Trophoblast cell (in vitro differentiated cells and primary cell): ENCODE measurements at regions not wholly inside any gene's neighbourhood (a gene's known extent, or its start where the extent isn't known, plus 50 kb on each side); places are given as distances from the start of the nearest gene placed in this dataset.
A peak's percentile ranks its signal among the peaks of the same experiment; 100 is the strongest.
"Not testable (repeated sequence)": the region's sequence is repeated elsewhere in the genome, so short reads cannot be mapped to it uniquely, and the experiment has no call there.

ENCODE experiments used
- DNase-seq, 2 donors: peaks; one replicate each; pipeline ENCODE4 v3.0.0-alpha.2; 2016
- H2AFZ ChIP-seq: 2 replicates; pipeline ENCODE4 v1.6.1; 2013; ENCODE audit warnings: low read length, moderate library complexity, mild to moderate bottlenecking; ENCODE audit not compliant: insufficient read depth, poor library complexity
- H2AK5ac ChIP-seq: 2 replicates; pipeline ENCODE4 v1.6.1; 2013; ENCODE audit warnings: mild to moderate bottlenecking, low read length
- H2BK120ac ChIP-seq: 2 replicates; pipeline ENCODE4 v1.6.1; 2013; ENCODE audit warnings: low read length, mild to moderate bottlenecking, moderate library complexity; ENCODE audit not compliant: insufficient read depth, poor library complexity
- H2BK12ac ChIP-seq: 2 replicates; pipeline ENCODE4 v1.6.1; 2013; ENCODE audit warnings: mild to moderate bottlenecking, low read length, moderate library complexity
- H2BK5ac ChIP-seq: 2 replicates; pipeline ENCODE4 v1.6.1; 2013; ENCODE audit warnings: low read length, low read depth, moderate library complexity, mild to moderate bottlenecking; ENCODE audit not compliant: poor library complexity
- H3K14ac ChIP-seq: 2 replicates; pipeline ENCODE4 v1.6.1; 2013; ENCODE audit warnings: mild to moderate bottlenecking, low read length
- H3K18ac ChIP-seq: 2 replicates; pipeline ENCODE4 v1.6.1; 2013; ENCODE audit warnings: mild to moderate bottlenecking, low read length
- H3K23ac ChIP-seq: 2 replicates; pipeline ENCODE4 v1.6.1; 2013; ENCODE audit warnings: low read length
- H3K27ac ChIP-seq: 2 replicates; pipeline ENCODE4 v1.5.1; 2013; ENCODE audit warnings: low read depth, mild to moderate bottlenecking, inconsistent platforms, low read length, moderate library complexity
- H3K27me3 ChIP-seq: 2 replicates; pipeline ENCODE4 v1.6.1; 2013; ENCODE audit warnings: inconsistent platforms, mild to moderate bottlenecking, low read length, moderate library complexity; ENCODE audit not compliant: insufficient read depth
- H3K36me3 ChIP-seq, 2 experiments: 1 replicate in 1 of 2; 2 replicates in 1 of 2; pipeline ENCODE4 v1.6.1; 2013; ENCODE audit warnings: low read length in 2 of 2, mild to moderate bottlenecking in 2 of 2, moderate library complexity in 1 of 2; ENCODE audit not compliant: insufficient read depth in 2 of 2, control insufficient read depth in 1 of 2
- H3K4ac ChIP-seq: 2 replicates; pipeline ENCODE4 v1.6.1; 2013; ENCODE audit warnings: low read depth, mild to moderate bottlenecking, low read length, moderate library complexity
- H3K4me1 ChIP-seq, 2 experiments: 1 replicate in 1 of 2; 2 replicates in 1 of 2; pipeline ENCODE4 v1.6.1; 2013; ENCODE audit warnings: low read length in 2 of 2, mild to moderate bottlenecking in 2 of 2, moderate library complexity in 1 of 2; ENCODE audit not compliant: insufficient read depth in 2 of 2, control insufficient read depth in 1 of 2
- H3K4me2 ChIP-seq: 2 replicates; pipeline ENCODE4 v1.6.1; 2013; ENCODE audit warnings: inconsistent platforms, mild to moderate bottlenecking, low read length, moderate library complexity
- H3K4me3 ChIP-seq: 2 replicates; pipeline ENCODE4 v1.5.1; 2013; ENCODE audit warnings: mild to moderate bottlenecking, low read depth, low read length, inconsistent platforms
- H3K79me1 ChIP-seq: one replicate; pipeline ENCODE4 v1.6.1; 2013; ENCODE audit warnings: low read length
- H3K79me2 ChIP-seq: 2 replicates; pipeline ENCODE4 v1.6.1; 2013; ENCODE audit warnings: low read length, mild to moderate bottlenecking; ENCODE audit not compliant: control insufficient read depth, insufficient read depth, poor library complexity
- H3K9ac ChIP-seq: 2 replicates; pipeline ENCODE4 v1.6.1; 2013; ENCODE audit warnings: mild to moderate bottlenecking, low read length
- H3K9me3 ChIP-seq: 2 replicates; pipeline ENCODE4 v1.6.1; 2013; ENCODE audit warnings: low read depth, mild to moderate bottlenecking, control low read depth, inconsistent platforms, low read length; ENCODE audit not compliant: insufficient read depth
- H4K12ac ChIP-seq: 2 replicates; pipeline ENCODE4 v1.6.1; 2013; ENCODE audit warnings: low read depth, mild to moderate bottlenecking, low read length, moderate library complexity
- H4K8ac ChIP-seq: 2 replicates; pipeline ENCODE4 v1.6.1; 2013; ENCODE audit warnings: low read depth, mild to moderate bottlenecking, low read length, moderate library complexity
- H4K91ac ChIP-seq: one replicate; pipeline ENCODE4 v1.6.1; 2013; ENCODE audit warnings: low read depth, mild to moderate bottlenecking, low read length, moderate library complexity
- WGBS: extraction: QIAGEN DNeasy Blood & Tissue Kit; methylation state at CpG from one replicate; pipeline ENCODE4 v1.1.7; 2013; ENCODE audit warnings: missing lambda C conversion rate; ENCODE audit not compliant: insufficient read length, insufficient coverage; ENCODE audit errors: extremely low coverage; 5-methylcytosine and 5-hydroxymethylcytosine counted together

DNA sequence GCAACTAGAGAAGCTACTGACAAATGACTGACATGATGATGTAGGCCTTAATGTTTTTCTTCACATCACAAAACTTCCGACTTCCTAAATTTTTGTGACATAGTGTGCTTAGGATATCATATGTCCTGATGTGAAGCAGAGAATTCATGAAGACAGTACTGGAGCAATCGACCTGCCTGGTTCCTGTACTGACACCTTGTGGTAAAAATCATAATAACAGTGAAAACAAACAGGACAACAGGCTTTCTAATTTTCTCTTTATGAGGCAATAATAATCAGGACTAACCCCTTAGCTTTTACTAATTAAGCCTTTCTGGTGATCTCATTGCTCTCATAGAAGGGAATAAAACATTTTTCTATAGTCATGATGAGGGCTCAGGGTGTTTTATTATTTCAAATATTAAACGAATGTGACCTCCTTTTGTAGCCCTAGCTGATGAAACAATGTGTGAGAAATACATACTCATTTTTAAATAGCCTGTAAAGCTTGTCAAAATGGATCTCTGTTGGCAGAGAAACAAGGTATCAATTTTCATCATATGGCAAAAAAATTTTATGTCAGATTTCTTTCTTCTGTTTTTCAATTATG, 158.4 kb downstream of the TENT5D start:
- H3K4me1 ChIP-seq = peaks cover 9 to 10% of the 10 kb centered on the region in 2 experiments
- no CpG with 5 or more reads among the region's 3 CpGs for WGBS

DNA sequence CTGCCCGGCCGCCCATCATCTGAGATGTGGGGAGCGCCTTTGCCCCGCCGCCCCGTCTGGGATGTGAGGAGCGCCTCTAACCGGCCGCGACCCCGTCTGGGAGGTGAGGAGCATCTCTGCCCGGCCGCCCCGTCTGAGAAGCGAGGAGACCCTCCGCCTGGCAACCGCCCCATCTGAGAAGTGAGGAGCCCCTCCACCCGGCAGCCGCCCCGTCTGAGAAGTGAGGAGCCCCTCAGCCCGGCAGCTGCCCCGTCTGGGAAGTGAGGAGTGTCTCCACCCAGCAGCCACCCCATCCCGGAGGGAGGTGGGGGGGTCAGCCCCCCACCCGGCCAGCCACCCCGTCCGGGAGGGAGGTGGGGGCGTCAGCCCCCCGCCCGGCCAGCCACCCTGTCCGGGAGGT, 170.7 kb downstream of the TENT5D start:
- not testable (repeated sequence) for H3K4ac ChIP-seq, H3K18ac ChIP-seq, H2BK12ac ChIP-seq, H3K27me3 ChIP-seq, H3K27ac ChIP-seq, H3K79me2 ChIP-seq, H2AK5ac ChIP-seq, H3K23ac ChIP-seq, H3K4me2 ChIP-seq, H4K91ac ChIP-seq, H3K79me1 ChIP-seq, H3K14ac ChIP-seq, H3K4me1 ChIP-seq, H4K8ac ChIP-seq, H3K36me3 ChIP-seq, H2BK5ac ChIP-seq, H3K9me3 ChIP-seq, H3K4me3 ChIP-seq, H2BK120ac ChIP-seq, DNase-seq, H4K12ac ChIP-seq, H3K9ac ChIP-seq, H2AFZ ChIP-seq
- no CpG with 5 or more reads among the region's 30 CpGs for WGBS

More for the DNA sequence above, 158.4 kb downstream of the TENT5D start:
- H4K12ac ChIP-seq = no peak overlapping the region
- H3K27me3 ChIP-seq = no peaks in the 10 kb centered on the region
- H3K79me1 ChIP-seq = peaks cover 3% of the 10 kb centered on the region
- H2BK120ac ChIP-seq = no peak overlapping the region
- no peak overlapping the region for H3K4ac ChIP-seq
- peak in 1 of 2 donors; percentile 40 for DNase-seq
- H3K79me2 ChIP-seq = no peaks in the 10 kb centered on the region
- no peak overlapping the region for H2AFZ ChIP-seq
- no peak overlapping the region for H3K4me2 ChIP-seq
- no peaks in the 10 kb centered on the region for H3K36me3 ChIP-seq
- no peak overlapping the region for H3K9ac ChIP-seq
- H4K8ac ChIP-seq = no peak overlapping the region
- H2BK5ac ChIP-seq = no peak overlapping the region
- no peak overlapping the region for H3K27ac ChIP-seq
- H3K14ac ChIP-seq = no peak overlapping the region
- no peak overlapping the region for H3K18ac ChIP-seq
- H3K9me3 ChIP-seq = no peaks in the 10 kb centered on the region
- no peak overlapping the region for H2AK5ac ChIP-seq
- H3K23ac ChIP-seq = no peak overlapping the region
- H2BK12ac ChIP-seq = no peak overlapping the region
- H4K91ac ChIP-seq = no peak overlapping the region
- H3K4me3 ChIP-seq = no peak overlapping the region

DNA sequence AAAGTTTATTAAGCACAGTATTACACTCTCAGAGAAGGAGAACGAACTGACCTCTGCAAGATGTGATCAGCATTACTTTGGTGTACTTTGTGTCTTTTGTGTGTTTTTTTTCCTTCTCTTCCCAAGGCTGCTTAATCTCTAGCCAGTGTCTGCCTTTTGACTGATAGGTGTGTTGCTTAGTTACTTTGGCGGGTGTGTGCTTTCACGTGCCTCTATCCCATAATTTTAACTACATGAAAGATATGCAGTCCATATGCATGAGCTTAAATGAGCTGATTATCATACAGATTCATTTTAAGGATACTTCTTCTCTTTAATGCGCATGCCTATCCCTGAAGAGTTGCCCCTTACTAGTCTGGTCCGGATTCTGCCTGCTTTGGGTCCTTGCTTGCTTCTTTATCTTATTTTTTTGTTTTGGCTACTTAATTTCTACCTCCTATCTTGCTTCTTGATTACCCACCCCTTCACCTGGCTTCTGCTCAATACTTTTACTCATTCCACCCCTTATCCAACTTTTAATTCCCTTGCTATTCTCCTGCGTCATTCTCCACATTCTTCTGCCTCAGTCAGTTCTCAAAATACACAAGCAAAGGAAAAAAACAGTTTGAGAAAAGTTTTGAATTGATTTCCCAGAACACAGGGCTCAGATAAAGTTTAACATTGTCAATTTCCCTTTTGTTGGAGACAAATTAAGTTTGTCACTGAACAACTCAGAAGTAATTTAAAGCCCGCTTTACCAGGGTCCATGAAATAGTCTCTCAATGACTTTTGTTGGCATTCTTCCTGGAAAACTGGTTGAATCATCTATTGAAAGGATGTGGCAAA, 182.0 kb downstream of the TENT5D start:
- no peak overlapping the region for H4K12ac ChIP-seq
- no peak overlapping the region for H3K23ac ChIP-seq
- no peak overlapping the region for H2BK12ac ChIP-seq
- H3K4me3 ChIP-seq = no peak overlapping the region
- H2AFZ ChIP-seq = no peak overlapping the region
- H3K36me3 ChIP-seq = no peaks in the 10 kb centered on the region
- H3K27ac ChIP-seq = no peak overlapping the region
- no peaks in the 10 kb centered on the region for H3K9me3 ChIP-seq
- no peak overlapping the region for H3K9ac ChIP-seq
- no peaks in the 10 kb centered on the region for H3K27me3 ChIP-seq
- H3K18ac ChIP-seq = no peak overlapping the region
- H3K14ac ChIP-seq = no peak overlapping the region
- no peak overlapping the region for H2BK120ac ChIP-seq
- no peaks in the 10 kb centered on the region for H3K79me1 ChIP-seq
- no CpG with 5 or more reads among the region's 7 CpGs for WGBS
- H2BK5ac ChIP-seq = no peak overlapping the region
- DNase-seq = no peak
- H4K8ac ChIP-seq = no peak overlapping the region
- H2AK5ac ChIP-seq = no peak overlapping the region
- no peak overlapping the region for H4K91ac ChIP-seq
- no peaks in the 10 kb centered on the region for H3K79me2 ChIP-seq
- H3K4me1 ChIP-seq = no peaks in the 10 kb centered on the region
- H3K4me2 ChIP-seq = no peak overlapping the region
- no peak overlapping the region for H3K4ac ChIP-seq
